OCI-M2 (cell line): ENCODE measurements at regions not wholly inside any gene's neighbourhood (a gene's known extent, or its start where the extent isn't known, plus 50 kb on each side); places are given as distances from the start of the nearest gene placed in this dataset.

Experiments used
- DNase-seq: peaks from one replicate; lab custom pipeline; 2025; ENCODE audit not compliant: unreplicated experiment; lab: John Stamatoyannopoulos, UW

- DNase-seq, result no peak
These were observed 707.3 kb upstream of the FOXG1 start for GRCh38 chr14:28059254-28059653.

- DNase-seq, result no peak
These were observed 705.6 kb upstream of the FOXG1 start for GRCh38 chr14:28061006-28061405.

DNA sequence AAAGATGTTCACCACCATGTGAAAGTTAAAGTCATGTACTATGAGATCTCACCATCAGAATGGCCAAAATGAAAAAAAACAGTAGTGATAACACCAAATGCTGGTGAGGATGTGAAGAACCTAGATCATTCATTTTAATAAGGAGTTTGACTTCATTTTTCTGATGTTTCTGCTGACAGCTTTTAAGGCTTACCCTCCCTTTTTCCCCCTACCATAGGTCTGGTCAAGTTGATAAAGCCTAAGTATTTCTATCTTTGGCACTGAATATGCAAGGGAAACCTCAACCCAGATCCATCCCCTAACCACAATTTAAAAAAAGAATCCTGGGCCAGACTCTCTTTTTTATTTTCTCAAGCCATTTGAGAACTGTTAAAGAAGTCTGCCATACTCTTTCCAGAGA, 689.6 kb upstream of the FOXG1 start:
- DNase-seq, result peak; percentile 42

DNA sequence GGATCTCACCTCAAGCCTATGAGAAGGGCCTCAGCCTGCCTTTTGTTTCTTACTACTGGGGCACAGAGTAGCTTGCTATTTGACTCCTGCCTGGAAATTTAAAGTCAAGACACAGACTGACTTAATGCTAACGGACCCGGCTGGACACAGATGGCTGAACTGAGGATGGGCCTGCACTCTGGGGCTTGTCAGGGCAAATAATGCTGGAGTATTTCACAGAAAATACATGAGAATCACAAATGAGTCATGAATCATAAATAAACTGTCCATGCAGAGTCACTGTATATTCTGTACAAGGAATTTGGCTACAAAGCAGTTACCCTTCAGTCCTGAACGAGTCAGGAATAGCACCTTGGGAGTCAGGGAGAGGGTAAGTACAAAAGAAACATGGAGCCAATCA, 683.2 kb upstream of the FOXG1 start:
- DNase-seq, result no peak

GRCh38 chr14:28088125-28088524, 678.5 kb upstream of the FOXG1 start:
- no peak for DNase-seq

- DNase-seq, result no peak
These were observed 669.0 kb upstream of the FOXG1 start for GRCh38 chr14:28097585-28097984.

DNA sequence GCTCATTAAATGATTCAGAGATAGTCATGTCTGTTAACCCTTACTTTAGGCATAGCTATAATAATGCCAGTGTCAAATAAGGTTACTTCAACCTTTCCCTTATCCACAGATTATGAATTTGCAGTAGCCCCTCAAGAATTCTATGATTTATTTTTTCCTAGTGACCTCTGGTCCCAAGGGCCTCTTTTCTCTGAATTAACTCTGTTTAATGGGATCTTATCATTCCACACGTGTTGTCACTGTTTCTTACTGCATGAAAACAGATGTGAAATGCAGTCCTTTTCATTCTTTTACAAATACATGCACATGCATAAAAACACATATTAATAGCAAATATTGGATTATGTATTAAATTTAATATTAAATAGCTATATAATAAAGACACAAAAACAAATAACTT, 667.7 kb upstream of the FOXG1 start:
- no peak for DNase-seq

GRCh38 chr14:28102001-28102400, 664.6 kb upstream of the FOXG1 start:
- DNase-seq, result no peak

GRCh38 chr14:28102814-28103213, 663.8 kb upstream of the FOXG1 start:
- no peak for DNase-seq

GRCh38 chr14:28113311-28113710, 653.3 kb upstream of the FOXG1 start:
- DNase-seq, result no peak

- no peak for DNase-seq
These were observed 649.9 kb upstream of the FOXG1 start for GRCh38 chr14:28116716-28117115.

DNA sequence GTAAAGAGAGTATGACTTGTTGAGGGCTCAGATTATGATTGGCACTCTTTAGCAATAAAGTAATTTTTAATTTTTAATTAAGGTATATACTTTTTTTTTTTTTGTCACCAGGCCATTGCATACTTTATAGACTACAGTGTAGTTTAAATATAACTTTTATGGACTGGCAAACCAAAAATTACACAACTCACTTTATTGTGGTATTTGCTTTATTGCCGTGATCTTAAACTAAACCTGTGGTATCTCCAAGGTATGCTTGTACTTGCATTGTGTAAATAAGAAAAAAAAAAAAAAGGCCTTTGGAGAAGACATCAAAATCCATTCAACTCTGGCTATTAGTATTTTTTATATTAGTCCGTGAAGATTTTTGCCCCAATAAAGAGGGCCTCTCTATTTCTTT, 646.7 kb upstream of the FOXG1 start:
- DNase-seq, result no peak

- no peak for DNase-seq
These were observed 646.2 kb upstream of the FOXG1 start for GRCh38 chr14:28120391-28120790.

DNA sequence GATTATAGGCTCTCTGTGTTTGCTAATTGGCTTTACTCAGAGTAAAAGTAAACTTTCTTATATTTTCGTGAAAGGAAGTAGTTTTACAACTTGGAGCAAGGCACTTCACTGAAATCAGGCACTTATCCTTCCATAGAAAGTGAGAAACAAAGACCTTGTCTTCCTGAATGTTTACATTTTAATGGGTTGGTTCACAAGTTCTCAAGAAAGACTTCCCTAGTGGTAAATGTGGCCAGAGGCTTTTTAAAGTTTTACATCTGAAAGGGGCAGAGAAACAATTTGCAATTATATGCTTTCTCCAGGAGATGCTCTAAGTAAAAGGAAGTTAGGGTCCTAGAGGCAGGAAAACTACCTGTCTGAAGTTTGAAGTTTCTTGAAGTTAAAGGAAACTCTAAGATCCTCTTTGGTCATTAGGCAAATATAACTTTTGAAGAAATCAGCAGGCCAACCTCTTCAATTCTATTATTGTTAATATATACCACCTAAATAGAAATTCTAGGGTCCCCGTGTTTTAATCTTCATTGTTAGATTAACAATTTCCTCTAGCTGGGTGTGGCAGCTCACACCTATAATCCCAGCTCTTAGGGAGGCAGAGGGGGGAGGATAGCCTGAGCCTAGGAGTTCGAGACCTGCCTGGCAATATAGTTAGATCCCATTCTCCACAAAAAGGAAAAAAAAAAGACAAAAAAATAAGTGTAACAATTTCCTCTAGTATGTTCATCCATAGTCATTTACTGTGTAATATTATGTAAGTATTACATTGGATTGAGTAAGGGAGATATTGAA, 644.9 kb upstream of the FOXG1 start:
- no peak for DNase-seq

DNA sequence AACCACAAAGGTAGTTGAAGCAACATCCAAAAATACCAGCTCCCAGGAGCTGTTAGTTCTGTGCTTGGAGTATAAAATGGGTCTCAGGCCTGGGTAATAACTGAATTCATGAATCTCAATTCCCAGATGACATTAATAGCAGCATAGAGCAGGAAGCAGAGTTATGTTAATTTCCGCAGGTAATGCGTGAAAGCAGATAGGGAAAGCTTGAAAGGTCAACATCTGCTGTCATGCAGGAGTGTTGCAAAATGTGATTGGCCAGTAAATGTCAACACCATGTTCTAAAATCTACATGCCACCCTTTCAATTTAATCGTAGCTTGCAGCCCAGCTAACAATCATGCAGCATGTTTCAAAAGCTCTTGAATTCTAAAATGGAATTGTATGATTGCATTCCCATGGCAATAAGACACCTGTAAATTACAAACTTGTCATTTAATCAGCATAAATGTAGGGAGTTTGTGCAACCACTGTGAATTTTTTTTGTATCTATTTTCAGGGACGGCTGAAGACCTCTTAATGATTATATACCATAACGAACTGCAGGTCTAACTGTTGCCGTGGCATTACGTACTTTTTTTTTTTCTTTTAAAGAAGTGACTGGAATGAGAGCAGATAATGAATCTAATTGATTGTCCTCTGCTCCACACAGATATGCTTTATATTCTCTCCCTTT, 635.8 kb upstream of the FOXG1 start:
- no peak for DNase-seq

GRCh38 chr14:28138341-28138740, 628.2 kb upstream of the FOXG1 start:
- no peak for DNase-seq

GRCh38 chr14:28141662-28142061, 624.9 kb upstream of the FOXG1 start:
- no peak for DNase-seq

DNA sequence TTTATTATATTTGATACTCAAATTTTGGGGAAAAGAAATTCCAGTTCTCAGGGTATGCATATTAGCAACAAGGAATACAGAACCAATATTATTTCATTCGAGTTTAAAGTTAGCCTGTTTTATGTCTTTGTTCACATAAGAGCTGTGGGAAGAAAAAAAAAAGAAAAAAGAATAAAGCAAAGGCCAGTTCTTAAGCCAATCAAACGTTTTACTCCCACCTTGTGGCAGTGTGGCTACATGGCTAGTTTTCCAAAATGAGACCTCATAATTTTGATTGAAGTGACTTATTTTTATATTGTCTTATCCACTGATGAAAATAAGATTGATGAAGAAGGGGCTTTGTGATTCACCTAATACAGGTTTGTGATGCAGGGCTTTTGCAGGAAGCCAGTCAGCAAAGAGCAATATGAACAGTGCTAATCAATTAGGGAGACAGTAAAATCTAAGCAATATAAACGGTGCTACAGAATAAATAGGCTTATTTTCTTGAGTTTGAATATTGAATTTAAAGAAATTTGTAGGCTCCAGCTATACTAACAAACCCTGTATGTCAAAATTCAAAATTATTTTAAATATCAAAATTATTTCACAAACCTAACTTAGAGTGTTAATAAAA, 624.1 kb upstream of the FOXG1 start:
- DNase-seq, result no peak

GRCh38 chr14:28143316-28143715, 623.3 kb upstream of the FOXG1 start:
- no peak for DNase-seq

GRCh38 chr14:28151926-28152325, 614.7 kb upstream of the FOXG1 start:
- no peak for DNase-seq

- no peak for DNase-seq
These were observed 614.0 kb upstream of the FOXG1 start for GRCh38 chr14:28152453-28153044.

DNA sequence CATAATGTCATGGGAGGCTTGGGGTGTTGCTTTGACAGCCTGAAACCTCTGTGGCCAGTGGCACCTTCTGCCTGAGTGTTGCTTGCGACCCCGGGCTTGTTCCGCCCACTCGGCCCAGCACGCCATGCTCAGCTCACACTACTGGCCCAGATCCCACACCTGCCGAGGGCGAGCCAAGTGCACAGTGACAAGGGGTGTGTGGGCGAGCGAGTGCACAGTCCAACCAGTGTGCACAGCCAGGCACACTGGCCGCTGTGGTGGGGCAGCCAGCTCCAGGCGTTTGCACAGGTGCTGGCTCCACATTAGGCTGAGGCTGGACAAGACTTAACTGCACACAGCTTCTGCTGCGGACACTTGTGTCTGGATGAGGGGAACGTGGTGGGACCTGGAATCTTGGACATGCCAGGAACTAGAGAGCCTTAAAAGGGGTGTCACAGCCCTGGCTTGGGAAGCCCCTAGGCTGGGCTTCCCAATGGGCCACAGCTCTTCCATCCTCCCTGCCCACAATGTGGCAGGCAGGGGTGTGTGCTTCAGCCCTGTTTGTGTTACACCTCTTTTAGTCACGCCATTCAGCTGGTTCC, 609.2 kb upstream of the FOXG1 start:
- DNase-seq, result no peak
